Tibial nerve (tissue), 4 donors: ENCODE measurements at regions not wholly inside any gene's neighbourhood (a gene's known extent, or its start where the extent isn't known, plus 50 kb on each side); places are given as distances from the start of the nearest gene placed in this dataset.
A peak's percentile ranks its signal among the peaks of the same experiment; 100 is the strongest.

Experiments used
- DNase-seq, 2 donors: peaks; one replicate each; pipeline ENCODE4 v3.0.0-alpha.2; 2019; ENCODE audit warnings: low spot score in 2 of 2
- H3K27ac ChIP-seq, 4 donors: fragments of 200-600 bp; sonication (generic) in 3 of 4; one replicate each; pipeline ENCODE4 v1.5.1; 2017 to 2019; ENCODE audit warnings: mild to moderate bottlenecking in 1 of 4
- H3K27me3 ChIP-seq, 2 donors: fragments of 200-600 bp; sonication (generic) in 1 of 2; one replicate each; pipeline versions ENCODE4 v1.5.1 to v1.6.0; 2017 to 2019
- H3K36me3 ChIP-seq, 3 donors: fragments of 200-600 bp; sonication (generic); one replicate each; pipeline ENCODE4 v1.5.1; 2018 to 2019
- H3K4me1 ChIP-seq, 4 donors: fragments of 200-600 bp; sonication (generic) in 3 of 4; one replicate each; pipeline ENCODE4 v1.5.1; 2017 to 2019
- H3K4me3 ChIP-seq, 4 donors: fragments of 200-600 bp; sonication (generic) in 3 of 4; one replicate each; pipeline ENCODE4 v1.5.1; 2017 to 2019; ENCODE audit warnings: mild to moderate bottlenecking in 1 of 4, moderate library complexity in 1 of 4
- H3K9me3 ChIP-seq, 4 donors: fragments of 200-600 bp; sonication (generic) in 3 of 4; one replicate each; pipeline ENCODE4 v1.5.1; 2017 to 2019
- EP300 ChIP-seq, 2 donors: sonication (generic); formaldehyde crosslinking; IDR thresholded peaks; one replicate each; pipeline ENCODE4 v1.6.1; 2017; ENCODE audit warnings: antibody characterized with exemption in 2 of 2, mild to moderate bottlenecking in 1 of 2
- POLR2A ChIP-seq, 2 donors: fragments of 450-650 bp; IDR thresholded peaks; one replicate each; pipeline ENCODE4 v1.6.1; 2017; ENCODE audit warnings: antibody characterized with exemption in 2 of 2, mild to moderate bottlenecking in 2 of 2, moderate library complexity in 2 of 2
- WGBS, 2 donors: methylation state at CpG; one replicate each; pipeline ENCODE4 v1.1.5; 2018; 5-methylcytosine and 5-hydroxymethylcytosine counted together
- TF ChIP-seq, protein P1 (sequence below), 5 experiments: fragments of 200-600 bp in 3 of 5; fragments of 450-650 bp in 2 of 5; sonication (generic) in 3 of 5; IDR thresholded peaks; one replicate each; pipeline ENCODE4 v1.5.1; 2016 to 2019; ENCODE audit warnings: antibody characterized with exemption in 5 of 5, mild to moderate bottlenecking in 3 of 5, moderate library complexity in 2 of 5

- Histone ChIP-seq H3K4me1 (no peaks in the 10 kb centered on the region), H3K36me3 (no peaks in the 10 kb centered on the region), H3K4me3 (no peak overlapping the region), H3K27me3 (no peaks in the 10 kb centered on the region), H3K9me3 (peaks cover 0 to 9% (median 0%) of the 10 kb centered on the region in 4 donors), H3K27ac (peak overlapping the region in 1 of 4 donors; percentile 31)
- no peak for DNase-seq
- 24 to 25% methylated on average over 9 of the region's 9 CpGs for WGBS, 2 donors
- TF ChIP-seq EP300 (IDR thresholded peaks at IDR 0.05) (no peak), POLR2A (IDR thresholded peaks at IDR 0.05) (no peak)
- TF ChIP-seq, protein P1, sequence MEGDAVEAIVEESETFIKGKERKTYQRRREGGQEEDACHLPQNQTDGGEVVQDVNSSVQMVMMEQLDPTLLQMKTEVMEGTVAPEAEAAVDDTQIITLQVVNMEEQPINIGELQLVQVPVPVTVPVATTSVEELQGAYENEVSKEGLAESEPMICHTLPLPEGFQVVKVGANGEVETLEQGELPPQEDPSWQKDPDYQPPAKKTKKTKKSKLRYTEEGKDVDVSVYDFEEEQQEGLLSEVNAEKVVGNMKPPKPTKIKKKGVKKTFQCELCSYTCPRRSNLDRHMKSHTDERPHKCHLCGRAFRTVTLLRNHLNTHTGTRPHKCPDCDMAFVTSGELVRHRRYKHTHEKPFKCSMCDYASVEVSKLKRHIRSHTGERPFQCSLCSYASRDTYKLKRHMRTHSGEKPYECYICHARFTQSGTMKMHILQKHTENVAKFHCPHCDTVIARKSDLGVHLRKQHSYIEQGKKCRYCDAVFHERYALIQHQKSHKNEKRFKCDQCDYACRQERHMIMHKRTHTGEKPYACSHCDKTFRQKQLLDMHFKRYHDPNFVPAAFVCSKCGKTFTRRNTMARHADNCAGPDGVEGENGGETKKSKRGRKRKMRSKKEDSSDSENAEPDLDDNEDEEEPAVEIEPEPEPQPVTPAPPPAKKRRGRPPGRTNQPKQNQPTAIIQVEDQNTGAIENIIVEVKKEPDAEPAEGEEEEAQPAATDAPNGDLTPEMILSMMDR (IDR thresholded peaks at IDR 0.05) = no peak
Measured at GRCh38 chr9:92170848-92171247, 55.6 kb upstream of the SPTLC1 start.

DNA sequence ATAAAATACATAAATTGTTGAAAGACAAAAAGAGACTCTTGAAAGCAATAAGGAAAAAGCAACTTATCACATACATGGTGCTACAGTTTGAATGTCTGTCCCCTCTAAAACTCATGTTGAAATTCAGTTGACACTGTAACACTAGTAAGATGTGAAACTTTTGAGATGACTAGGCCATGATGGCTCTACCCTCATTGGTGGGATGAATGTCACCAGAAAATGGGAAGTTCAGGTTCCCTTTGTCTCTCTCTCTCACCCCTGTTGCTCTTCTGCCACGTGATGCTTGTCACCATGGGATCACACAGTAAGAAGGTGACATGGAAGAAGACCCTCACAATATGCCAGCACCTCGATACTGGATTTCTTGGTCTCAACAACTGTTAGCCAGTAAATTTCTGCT is 50.3 kb upstream of the SPTLC1 start:
- no peak for DNase-seq
- no peak overlapping the region for H3K27ac ChIP-seq
- 54 to 72% methylated on average over 2 of the region's 2 CpGs for WGBS, 2 donors

More for the DNA sequence above, 50.3 kb upstream of the SPTLC1 start:
- TF ChIP-seq POLR2A (IDR thresholded peaks at IDR 0.05) = no peak
- H3K4me3 ChIP-seq = no peak overlapping the region
- no peaks in the 10 kb centered on the region for H3K36me3 ChIP-seq
- no peaks in the 10 kb centered on the region for H3K4me1 ChIP-seq
- H3K9me3 ChIP-seq = peaks cover 0 to 19% (median 4%) of the 10 kb centered on the region in 4 donors
- H3K27me3 ChIP-seq = no peaks in the 10 kb centered on the region
